ENCODE measurements at regions not wholly inside any gene's neighbourhood (a gene's known extent, or its start where the extent isn't known, plus 50 kb on each side); places are given as distances from the start of the nearest gene placed in this dataset.

- no peak for TF ChIP-seq EZH2phosphoT487 (IDR thresholded peaks at IDR 0.05; ENCODE audit: low read depth, severe bottlenecking, unreplicated experiment)
- TF ChIP-seq EZH2 (IDR thresholded peaks at IDR 0.05; ENCODE audit: borderline replicate concordance): no peak
- Histone ChIP-seq H3K4me3 (no peak overlapping the region), H3K9me3 (ENCODE audit: low read depth) (no peaks in the 10 kb centered on the region), H4K20me1 (ENCODE audit: insufficient read depth, poor library complexity, severe bottlenecking) (no peaks in the 10 kb centered on the region), H2AFZ (no peak overlapping the region), H3K27me3 (no peaks in the 10 kb centered on the region), H3K79me2 (no peaks in the 10 kb centered on the region), H3K27ac (no peak overlapping the region), H3K4me1 (ENCODE audit: insufficient read depth) (no peaks in the 10 kb centered on the region), H3K4me2 (no peak overlapping the region), H3K9me2 (replicated peaks; ENCODE audit: insufficient read depth) (no peaks in the 10 kb centered on the region), H3K36me3 (replicated peaks; ENCODE audit: insufficient read depth, low read depth) (no peaks in the 10 kb centered on the region)
- WGBS (ENCODE audit: low lambda C conversion rate, missing lambda C conversion rate): 81% methylated on average over 5 of the region's 5 CpGs
- no peak for DNase-seq (ENCODE audit: low spot score)
Measured at GRCh38 chr3:104785947-104786346, 580.8 kb upstream of the ALCAM start.

- Histone ChIP-seq H3K4me3 (no peak overlapping the region), H3K27ac (no peak overlapping the region), H4K20me1 (ENCODE audit: insufficient read depth, poor library complexity, severe bottlenecking) (no peaks in the 10 kb centered on the region), H3K4me2 (no peak overlapping the region), H3K36me3 (replicated peaks; ENCODE audit: insufficient read depth, low read depth) (no peaks in the 10 kb centered on the region), H3K9me3 (ENCODE audit: low read depth) (no peaks in the 10 kb centered on the region), H3K9me2 (replicated peaks; ENCODE audit: insufficient read depth) (no peaks in the 10 kb centered on the region), H3K4me1 (ENCODE audit: insufficient read depth) (no peaks in the 10 kb centered on the region), H2AFZ (no peak overlapping the region), H3K79me2 (no peaks in the 10 kb centered on the region), H3K27me3 (no peaks in the 10 kb centered on the region)
- TF ChIP-seq EZH2phosphoT487 (IDR thresholded peaks at IDR 0.05; ENCODE audit: low read depth, severe bottlenecking, unreplicated experiment) (no peak), EZH2 (IDR thresholded peaks at IDR 0.05; ENCODE audit: borderline replicate concordance) (no peak), CTCF (IDR thresholded peaks at IDR 0.05; ENCODE audit: poor library complexity) (no peak)
- DNase-seq (ENCODE audit: low spot score): no peak
Measured at GRCh38 chr3:104787306-104787705, 579.4 kb upstream of the ALCAM start.

GRCh38 chr3:104788807-104789206, 577.9 kb upstream of the ALCAM start:
- Histone ChIP-seq H3K4me1 (ENCODE audit: insufficient read depth) (no peaks in the 10 kb centered on the region), H3K9me2 (replicated peaks; ENCODE audit: insufficient read depth) (no peaks in the 10 kb centered on the region)
- TF ChIP-seq EZH2phosphoT487 (IDR thresholded peaks at IDR 0.05; ENCODE audit: low read depth, severe bottlenecking, unreplicated experiment) (no peak), CTCF (IDR thresholded peaks at IDR 0.05; ENCODE audit: poor library complexity) (no peak), EZH2 (IDR thresholded peaks at IDR 0.05; ENCODE audit: borderline replicate concordance) (no peak)

GRCh38 chr3:104791331-104791730, 575.4 kb upstream of the ALCAM start:
- H3K27me3 ChIP-seq: no peaks in the 10 kb centered on the region
- H2AFZ ChIP-seq: no peak overlapping the region
- H4K20me1 ChIP-seq (ENCODE audit: insufficient read depth, poor library complexity, severe bottlenecking): no peaks in the 10 kb centered on the region
- no peak for TF ChIP-seq EZH2phosphoT487 (IDR thresholded peaks at IDR 0.05; ENCODE audit: low read depth, severe bottlenecking, unreplicated experiment)
- no peak for TF ChIP-seq CTCF (IDR thresholded peaks at IDR 0.05; ENCODE audit: poor library complexity)
- no peak for TF ChIP-seq EZH2 (IDR thresholded peaks at IDR 0.05; ENCODE audit: borderline replicate concordance)
- H3K9me3 ChIP-seq (ENCODE audit: low read depth): no peaks in the 10 kb centered on the region
- no peaks in the 10 kb centered on the region for H3K9me2 ChIP-seq (replicated peaks; ENCODE audit: insufficient read depth)
- no peaks in the 10 kb centered on the region for H3K79me2 ChIP-seq
- H3K4me1 ChIP-seq (ENCODE audit: insufficient read depth): no peaks in the 10 kb centered on the region
- 44% methylated on average over 1 of the region's 1 CpG for WGBS (ENCODE audit: low lambda C conversion rate, missing lambda C conversion rate)
- no peak overlapping the region for H3K27ac ChIP-seq
- DNase-seq (ENCODE audit: low spot score): no peak
- no peak overlapping the region for H3K4me3 ChIP-seq
- H3K4me2 ChIP-seq: no peak overlapping the region
- no peaks in the 10 kb centered on the region for H3K36me3 ChIP-seq (replicated peaks; ENCODE audit: insufficient read depth, low read depth)

More at GRCh38 chr3:104788807-104789206, 577.9 kb upstream of the ALCAM start:
- Histone ChIP-seq H3K9me3 (ENCODE audit: low read depth) (no peaks in the 10 kb centered on the region), H3K27me3 (no peaks in the 10 kb centered on the region), H3K4me2 (no peak overlapping the region), H3K36me3 (replicated peaks; ENCODE audit: insufficient read depth, low read depth) (no peaks in the 10 kb centered on the region), H3K4me3 (no peak overlapping the region), H2AFZ (no peak overlapping the region), H4K20me1 (ENCODE audit: insufficient read depth, poor library complexity, severe bottlenecking) (no peaks in the 10 kb centered on the region), H3K27ac (no peak overlapping the region), H3K79me2 (no peaks in the 10 kb centered on the region)
- DNase-seq (ENCODE audit: low spot score): no peak
